ENCODE measurements at regions not wholly inside any gene's neighbourhood (a gene's known extent, or its start where the extent isn't known, plus 50 kb on each side); places are given as distances from the start of the nearest gene placed in this dataset.

DNA sequence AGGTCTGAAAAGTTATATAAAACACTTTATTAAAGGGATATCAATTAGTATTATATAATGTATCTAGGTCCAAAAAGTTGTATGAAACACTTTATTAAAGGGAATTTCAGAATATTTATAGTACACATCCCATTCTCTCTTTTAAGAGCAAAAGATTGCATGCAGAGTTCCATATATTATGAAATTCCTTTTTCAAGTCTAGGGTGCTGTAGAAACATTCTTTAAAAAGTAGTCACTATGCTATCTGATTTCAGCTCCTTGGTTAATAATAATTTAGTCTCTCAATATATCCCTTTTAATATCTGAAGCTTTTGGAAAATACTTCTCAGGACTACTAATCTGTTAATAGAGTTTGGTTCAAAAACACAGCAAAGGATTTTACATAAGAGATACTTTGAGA lies 1496.1 kb upstream of the C9orf72 start:
- TF ChIP-seq EP300 (IDR thresholded peaks at IDR 0.05) (no peak), POLR2A (IDR thresholded peaks at IDR 0.05; ENCODE audit: low read depth) (no peak)
- TF ChIP-seq, protein P1, sequence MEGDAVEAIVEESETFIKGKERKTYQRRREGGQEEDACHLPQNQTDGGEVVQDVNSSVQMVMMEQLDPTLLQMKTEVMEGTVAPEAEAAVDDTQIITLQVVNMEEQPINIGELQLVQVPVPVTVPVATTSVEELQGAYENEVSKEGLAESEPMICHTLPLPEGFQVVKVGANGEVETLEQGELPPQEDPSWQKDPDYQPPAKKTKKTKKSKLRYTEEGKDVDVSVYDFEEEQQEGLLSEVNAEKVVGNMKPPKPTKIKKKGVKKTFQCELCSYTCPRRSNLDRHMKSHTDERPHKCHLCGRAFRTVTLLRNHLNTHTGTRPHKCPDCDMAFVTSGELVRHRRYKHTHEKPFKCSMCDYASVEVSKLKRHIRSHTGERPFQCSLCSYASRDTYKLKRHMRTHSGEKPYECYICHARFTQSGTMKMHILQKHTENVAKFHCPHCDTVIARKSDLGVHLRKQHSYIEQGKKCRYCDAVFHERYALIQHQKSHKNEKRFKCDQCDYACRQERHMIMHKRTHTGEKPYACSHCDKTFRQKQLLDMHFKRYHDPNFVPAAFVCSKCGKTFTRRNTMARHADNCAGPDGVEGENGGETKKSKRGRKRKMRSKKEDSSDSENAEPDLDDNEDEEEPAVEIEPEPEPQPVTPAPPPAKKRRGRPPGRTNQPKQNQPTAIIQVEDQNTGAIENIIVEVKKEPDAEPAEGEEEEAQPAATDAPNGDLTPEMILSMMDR (IDR thresholded peaks at IDR 0.05), result no peak

Data from esophagus muscularis mucosa (tissue), 4 donors.